Activated T-cell treated with anti-CD3 and anti-CD28 coated beads for 1 hour (primary cell): ENCODE measurements at regions not wholly inside any gene's neighbourhood (a gene's known extent, or its start where the extent isn't known, plus 50 kb on each side); places are given as distances from the start of the nearest gene placed in this dataset.
"Not testable (repeated sequence)": the region's sequence is repeated elsewhere in the genome, so short reads cannot be mapped to it uniquely, and the experiment has no call there.

Experiments used
- DNase-seq: peaks from one replicate; pipeline ENCODE4 v3.0.0-alpha.2; 2020; ENCODE audit warnings: low read depth

GRCh38 chr5:125253634-125254033 is 507.2 kb upstream of the ZNF608 start:
- DNase-seq, result not testable (repeated sequence)

GRCh38 chr5:125254267-125254666 is 507.8 kb upstream of the ZNF608 start:
- no peak for DNase-seq

- DNase-seq, result no peak
Measured at GRCh38 chr5:125256296-125256695, 509.9 kb upstream of the ZNF608 start.

- DNase-seq, result no peak
Measured at GRCh38 chr5:125257057-125257972, 510.9 kb upstream of the ZNF608 start.

- no peak for DNase-seq
Measured at GRCh38 chr5:125257997-125258396, 511.6 kb upstream of the ZNF608 start.

- no peak for DNase-seq
Measured at GRCh38 chr5:125258615-125259014, 512.2 kb upstream of the ZNF608 start.

- DNase-seq, result no peak
Measured at GRCh38 chr5:125261505-125262250, 515.2 kb upstream of the ZNF608 start.

- no peak for DNase-seq
Measured at GRCh38 chr5:125262782-125263181, 516.3 kb upstream of the ZNF608 start.

GRCh38 chr5:125263356-125263755 is 516.9 kb upstream of the ZNF608 start:
- no peak for DNase-seq

- no peak for DNase-seq
Measured at GRCh38 chr5:125266106-125266505, 519.7 kb upstream of the ZNF608 start.

GRCh38 chr5:125267636-125268248 is 521.3 kb upstream of the ZNF608 start:
- no peak for DNase-seq

- DNase-seq, result no peak
Measured at GRCh38 chr5:125269926-125270325, 523.5 kb upstream of the ZNF608 start.

- DNase-seq, result no peak
Measured at GRCh38 chr5:125272357-125272756, 525.9 kb upstream of the ZNF608 start.

- no peak for DNase-seq
Measured at GRCh38 chr5:125274211-125274610, 527.8 kb upstream of the ZNF608 start.

- no peak for DNase-seq
Measured at GRCh38 chr5:125274938-125275724, 528.7 kb upstream of the ZNF608 start.

- DNase-seq, result no peak
Measured at GRCh38 chr5:125275725-125276090, 529.3 kb upstream of the ZNF608 start.

GRCh38 chr5:125276096-125276495 is 529.7 kb upstream of the ZNF608 start:
- no peak for DNase-seq

- DNase-seq, result no peak
Measured at GRCh38 chr5:125277494-125278154, 531.2 kb upstream of the ZNF608 start.

GRCh38 chr5:125278711-125279110 is 532.3 kb upstream of the ZNF608 start:
- no peak for DNase-seq

GRCh38 chr5:125281667-125282066 is 535.2 kb upstream of the ZNF608 start:
- DNase-seq, result no peak

GRCh38 chr5:125283372-125283771 is 536.9 kb upstream of the ZNF608 start:
- DNase-seq, result no peak
